IPS DF 19.7 (cell line): ENCODE measurements at regions not wholly inside any gene's neighbourhood (a gene's known extent, or its start where the extent isn't known, plus 50 kb on each side); places are given as distances from the start of the nearest gene placed in this dataset.
"Not testable (repeated sequence)": the region's sequence is repeated elsewhere in the genome, so short reads cannot be mapped to it uniquely, and the experiment has no call there.

ENCODE experiments used
- DNase-seq: peaks from one replicate; pipeline ENCODE4 v3.0.0-alpha.2; 2013; ENCODE audit warnings: low read depth, low spot score

DNA sequence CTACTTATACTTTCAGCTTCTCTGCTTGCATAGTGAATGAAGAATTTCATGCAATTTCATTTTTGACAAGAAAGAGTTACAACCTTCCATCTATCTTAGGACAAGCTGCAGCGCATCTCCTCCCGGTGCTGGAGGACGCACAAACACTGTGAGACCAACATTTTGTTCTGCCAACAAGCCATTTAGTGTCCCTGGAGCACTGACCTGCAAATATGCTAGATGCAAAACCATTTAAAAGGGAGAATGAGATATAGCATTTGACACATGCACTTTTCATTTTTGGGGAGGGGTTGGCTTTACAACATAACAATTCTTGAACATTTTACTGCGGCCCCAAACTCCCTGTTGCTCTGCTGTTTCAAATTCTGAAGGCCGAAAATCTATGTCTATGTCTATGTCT is 127.2 kb upstream of the SLC30A5 start:
- DNase-seq = no peak

DNA sequence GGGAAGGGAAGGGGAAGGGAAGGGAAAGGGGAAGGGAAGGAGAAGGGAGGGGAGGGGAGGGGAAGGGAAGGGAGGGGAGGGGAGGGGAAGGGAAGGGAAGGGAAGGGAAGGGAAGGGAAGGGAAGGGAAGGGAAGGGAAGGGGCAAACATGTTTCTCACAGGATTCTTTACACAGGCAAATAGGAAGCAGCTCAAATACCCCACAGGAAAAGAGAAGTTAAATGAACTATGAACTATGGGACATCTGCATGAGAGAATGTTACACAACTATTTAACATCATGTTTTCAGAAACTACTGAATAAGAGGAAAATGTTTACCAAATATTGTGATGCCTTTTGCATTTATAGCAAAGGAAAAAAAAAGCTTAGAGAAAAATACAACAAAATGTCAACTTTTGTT is 125.4 kb upstream of the SLC30A5 start:
- DNase-seq = no peak

DNA sequence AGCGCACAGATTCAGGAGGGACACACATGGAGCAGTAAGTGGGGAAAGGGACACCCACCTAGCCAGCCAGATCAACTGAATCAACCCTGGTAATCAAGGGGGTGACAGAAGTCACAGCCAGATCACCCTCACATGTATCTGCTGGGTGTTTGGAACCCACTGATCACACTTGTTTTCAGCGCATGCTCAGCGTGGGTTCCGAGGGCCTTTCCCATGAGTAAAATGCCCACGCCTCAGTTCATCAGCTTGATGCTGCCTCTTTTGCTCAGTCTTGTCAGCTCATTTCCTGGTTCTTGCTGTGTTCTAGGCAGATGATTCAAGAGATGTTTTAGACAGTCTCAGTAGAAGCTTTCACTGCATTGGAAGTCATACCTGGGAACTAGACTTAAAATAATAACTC is 123.2 kb upstream of the SLC30A5 start:
- no peak for DNase-seq

- no peak for DNase-seq
These were observed 120.1 kb upstream of the SLC30A5 start for GRCh38 chr5:68973696-68974095.

DNA sequence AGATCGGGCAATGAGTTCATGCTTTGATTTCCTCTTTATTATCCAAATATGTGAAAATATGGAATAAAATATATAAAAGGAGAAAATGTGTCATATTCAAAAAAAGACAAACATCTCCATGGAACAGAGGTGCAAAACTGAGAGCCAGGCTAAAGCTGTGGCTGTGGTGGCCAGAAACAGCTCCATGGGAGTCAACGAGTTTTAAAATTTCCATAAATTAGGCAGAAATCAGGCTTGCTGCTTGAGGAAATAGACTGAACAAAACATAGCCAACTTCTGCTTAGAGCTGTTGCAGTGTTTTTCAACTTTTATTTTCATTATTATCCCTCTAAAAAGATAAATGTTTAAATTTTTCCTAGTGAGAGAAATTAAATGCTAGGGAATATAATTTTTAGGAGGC is 110.8 kb upstream of the SLC30A5 start:
- DNase-seq = no peak

GRCh38 chr5:68983959-68984358 is 109.9 kb upstream of the SLC30A5 start:
- no peak for DNase-seq

DNA sequence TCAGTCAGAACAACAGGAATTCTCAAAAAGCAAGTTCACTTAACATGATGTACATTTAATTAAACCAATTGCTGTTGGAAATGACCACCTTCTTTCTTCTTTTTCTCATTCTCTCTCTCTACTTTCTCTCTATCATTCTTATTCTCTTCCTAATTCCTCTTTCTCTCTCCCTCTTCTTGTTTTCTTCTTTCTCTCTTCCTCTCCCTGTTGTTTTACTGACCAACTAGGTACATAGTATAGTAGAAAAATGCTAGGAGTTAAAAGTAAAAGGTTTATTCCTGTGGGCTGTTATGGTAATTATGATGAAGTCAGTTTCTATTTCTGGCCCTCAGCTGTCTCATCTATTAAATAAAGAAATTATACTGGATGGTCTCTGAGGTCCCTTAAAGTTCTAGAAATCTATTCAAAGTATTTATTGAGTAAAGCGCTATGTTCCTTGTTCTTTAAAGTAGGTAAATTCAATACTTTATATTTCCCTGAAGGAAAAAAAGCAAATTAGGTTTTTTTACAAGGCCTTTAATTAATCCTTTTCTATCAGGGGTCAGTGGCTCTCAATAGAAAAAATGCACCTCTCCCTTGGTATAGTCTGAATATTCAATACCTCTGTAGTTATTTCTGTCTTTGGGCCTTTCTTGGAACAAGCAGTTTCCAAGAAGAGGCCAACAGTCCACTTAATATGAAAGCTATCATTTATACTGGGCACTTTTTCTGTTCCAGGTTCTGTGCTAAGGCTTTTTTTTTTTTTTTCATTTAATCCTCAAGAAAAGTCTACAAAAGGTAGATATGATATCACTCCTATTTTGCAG is 102.3 kb upstream of the SLC30A5 start:
- no peak for DNase-seq

DNA sequence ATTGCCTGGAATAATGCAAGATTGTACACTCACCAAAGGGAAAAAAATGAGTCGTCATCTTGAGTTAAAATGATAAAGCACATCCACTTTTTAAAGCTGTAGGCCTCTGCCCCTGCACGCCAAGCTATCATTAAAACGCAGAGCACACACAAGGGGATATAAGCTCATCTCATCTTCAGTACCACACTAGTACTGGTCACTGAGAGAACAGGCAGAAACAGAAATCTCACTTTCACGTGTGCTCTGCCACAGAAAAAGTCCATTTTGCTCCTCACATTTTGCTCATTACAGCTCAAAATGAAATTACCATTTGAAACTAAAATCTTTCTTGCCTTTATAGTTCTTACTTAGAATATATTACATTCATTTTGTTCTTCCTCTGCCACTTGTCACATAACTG is 99.2 kb upstream of the SLC30A5 start:
- no peak for DNase-seq

DNA sequence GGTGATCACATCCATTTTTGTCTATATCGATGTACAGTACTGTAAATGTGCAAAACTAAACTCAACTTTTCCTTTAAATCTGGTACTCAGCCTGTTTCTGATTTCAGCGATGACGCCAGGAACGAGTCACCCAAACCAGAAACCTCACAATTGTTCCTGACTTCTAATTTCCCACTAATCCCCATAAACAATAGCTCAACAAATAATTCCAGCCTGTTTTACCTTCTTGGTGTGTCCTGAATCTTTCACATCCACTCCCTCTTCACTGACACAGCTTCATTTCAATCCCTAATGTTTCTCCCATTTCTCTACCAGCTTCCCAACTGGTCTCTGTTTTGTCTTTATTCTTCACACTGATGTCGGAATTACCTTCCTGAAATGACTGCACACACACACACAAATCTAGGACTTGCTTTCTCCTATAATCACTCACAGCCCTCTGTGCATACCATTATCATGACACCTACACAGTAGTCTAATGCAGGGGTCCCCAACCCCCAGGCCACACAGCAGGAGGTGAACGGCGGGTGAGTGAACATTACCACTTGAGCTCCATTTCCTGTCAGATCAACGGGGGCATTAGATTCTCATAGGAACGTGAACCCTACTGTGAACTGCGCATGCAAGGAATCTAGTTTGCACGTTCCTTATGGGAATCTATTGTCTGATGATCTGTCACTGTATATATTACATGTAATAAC is 97.8 kb upstream of the SLC30A5 start:
- DNase-seq = no peak

- no peak for DNase-seq
These were observed 94.6 kb upstream of the SLC30A5 start for GRCh38 chr5:68999181-68999580.

DNA sequence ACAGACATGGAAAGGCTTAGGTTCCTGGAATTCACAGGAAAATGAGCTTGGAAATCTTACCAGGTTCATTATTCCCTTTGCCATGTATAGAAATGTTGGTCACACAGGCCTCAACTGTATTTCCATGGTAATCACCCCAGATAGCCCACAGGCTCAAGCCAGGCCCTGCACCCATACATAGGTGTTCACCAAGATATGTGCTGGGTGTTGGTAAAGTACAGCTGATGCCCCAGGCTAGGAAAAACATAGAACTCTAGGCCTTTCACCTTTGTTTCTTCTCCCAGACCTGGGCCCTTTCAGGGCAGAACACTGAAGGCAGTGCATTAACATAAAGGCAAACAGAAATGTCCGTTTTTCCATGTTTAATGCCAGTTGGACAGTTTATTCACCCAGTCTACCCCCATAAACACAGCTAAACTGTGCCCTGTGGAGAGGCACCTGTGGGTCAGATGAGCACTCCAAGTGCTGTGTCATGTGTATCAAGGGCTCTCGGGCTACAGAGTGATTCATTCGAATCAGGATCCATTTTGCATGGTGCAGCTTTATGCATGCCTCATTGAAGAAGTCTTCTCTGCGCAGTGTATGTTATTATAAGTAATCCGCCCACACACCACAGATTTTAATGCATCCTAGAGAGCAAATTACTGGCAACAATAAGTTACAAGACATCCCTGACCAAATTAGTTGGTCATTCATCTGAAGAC is 93.4 kb upstream of the SLC30A5 start:
- DNase-seq = no peak

DNA sequence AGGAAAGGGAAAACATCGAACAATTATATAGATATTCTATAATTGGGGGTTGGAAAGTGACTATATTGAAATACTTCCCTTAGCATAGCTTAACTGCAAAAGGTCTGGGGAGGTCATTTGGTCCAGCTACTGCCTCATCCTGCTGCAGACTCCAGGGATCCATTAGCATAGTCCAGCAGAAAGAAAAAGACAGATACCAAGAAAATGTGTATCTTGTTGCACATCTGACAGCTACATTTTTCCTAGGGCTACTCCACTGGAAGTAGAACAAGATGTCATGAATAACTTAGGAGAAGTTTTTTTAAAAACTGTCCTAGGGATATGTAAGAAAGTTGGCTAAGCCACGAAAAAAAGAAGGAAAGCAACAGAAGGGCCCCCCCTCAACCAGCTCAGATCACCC is 92.9 kb upstream of the SLC30A5 start:
- DNase-seq = no peak

GRCh38 chr5:69001627-69002026 is 92.2 kb upstream of the SLC30A5 start:
- DNase-seq = no peak

DNA sequence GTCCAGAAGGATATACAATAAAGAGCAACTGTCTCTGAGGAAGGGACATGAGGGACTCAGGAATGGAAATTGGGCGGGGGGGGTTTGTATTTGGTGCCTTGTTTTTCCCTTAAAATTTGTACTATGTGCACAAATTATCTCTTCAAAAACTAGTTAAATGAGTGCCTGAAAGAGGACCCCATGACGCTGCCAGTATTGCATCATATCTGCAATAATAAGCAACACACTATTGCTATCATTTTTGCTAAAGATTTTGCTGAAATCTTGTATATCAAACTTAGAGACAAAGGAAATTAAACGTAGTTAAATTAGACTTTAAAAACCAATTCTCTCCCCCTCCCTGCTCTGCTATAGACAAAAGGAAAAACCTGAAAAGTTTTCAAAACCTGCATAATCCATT is 89.7 kb upstream of the SLC30A5 start:
- no peak for DNase-seq

DNA sequence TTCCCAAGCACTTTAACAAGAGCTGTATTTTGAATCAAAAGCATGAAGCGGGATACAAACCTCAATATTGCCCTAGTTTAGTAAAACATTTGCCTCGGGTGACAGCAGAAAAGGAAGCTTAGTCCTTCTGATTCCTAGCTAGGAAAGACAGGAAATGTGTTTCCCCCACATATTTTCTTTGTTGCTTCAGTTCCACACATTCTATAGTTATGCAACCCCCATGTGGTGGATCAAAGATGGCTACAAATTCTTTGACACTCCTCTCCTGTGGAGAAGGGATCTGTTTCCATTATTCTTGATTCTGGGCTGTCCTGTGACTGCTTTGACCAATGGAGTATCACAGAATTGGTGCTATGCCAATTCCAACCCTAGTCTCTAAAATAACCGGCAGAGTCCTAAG is 89.1 kb upstream of the SLC30A5 start:
- no peak for DNase-seq

GRCh38 chr5:69006030-69006429 is 87.8 kb upstream of the SLC30A5 start:
- DNase-seq = no peak

DNA sequence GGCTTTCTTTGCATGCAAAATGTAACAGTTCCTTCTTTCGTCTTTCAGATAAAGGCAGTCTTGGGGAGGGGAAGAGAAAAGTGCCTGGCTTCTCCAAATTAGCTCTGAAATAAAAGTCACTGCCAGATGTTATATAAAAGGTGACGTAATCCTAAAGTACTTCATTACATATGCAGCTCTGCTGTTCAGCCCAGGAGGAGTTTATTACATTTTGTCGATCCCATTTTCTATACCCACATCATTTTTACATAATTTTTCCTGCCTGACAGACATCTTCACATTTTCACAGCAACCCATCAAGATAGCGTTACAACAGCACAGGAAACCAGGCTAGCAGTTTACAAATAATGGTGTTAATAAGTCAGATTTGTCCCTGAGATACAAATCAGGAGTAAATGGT is 86.7 kb upstream of the SLC30A5 start:
- no peak for DNase-seq

DNA sequence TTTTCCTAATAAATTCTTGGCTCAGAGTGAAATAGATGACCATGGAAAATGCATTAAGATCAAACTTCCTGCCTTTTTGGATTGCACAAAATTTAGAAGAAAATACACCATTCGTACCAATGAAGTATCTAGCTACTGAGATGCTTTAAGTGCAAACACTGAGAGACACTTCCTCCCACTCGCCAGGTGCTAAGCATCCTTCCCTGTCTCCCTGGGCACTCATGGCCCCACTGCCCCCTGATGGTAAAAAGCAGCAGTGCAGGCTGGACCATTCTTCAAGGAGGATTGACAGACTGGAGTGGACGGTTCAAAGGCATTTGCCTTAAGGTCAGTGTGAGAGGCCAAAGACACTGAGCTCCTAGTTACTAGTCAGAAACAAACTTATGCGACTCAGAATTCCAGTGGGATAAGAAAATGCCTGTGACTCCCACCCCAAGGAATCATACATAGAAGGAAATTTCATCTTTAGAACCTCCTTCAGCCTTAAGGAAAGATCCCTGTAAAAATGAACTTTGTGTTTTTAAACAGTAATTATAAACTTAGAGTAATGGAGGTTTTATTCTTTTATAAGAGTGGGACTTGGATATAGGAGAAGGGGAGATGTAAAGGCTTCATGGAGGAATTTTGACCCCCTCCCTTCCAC is 86.0 kb upstream of the SLC30A5 start:
- DNase-seq = peak; percentile 60

GRCh38 chr5:69010476-69010875 is 83.3 kb upstream of the SLC30A5 start:
- DNase-seq = no peak

- DNase-seq = no peak
These were observed 81.9 kb upstream of the SLC30A5 start for GRCh38 chr5:69011910-69012309.

DNA sequence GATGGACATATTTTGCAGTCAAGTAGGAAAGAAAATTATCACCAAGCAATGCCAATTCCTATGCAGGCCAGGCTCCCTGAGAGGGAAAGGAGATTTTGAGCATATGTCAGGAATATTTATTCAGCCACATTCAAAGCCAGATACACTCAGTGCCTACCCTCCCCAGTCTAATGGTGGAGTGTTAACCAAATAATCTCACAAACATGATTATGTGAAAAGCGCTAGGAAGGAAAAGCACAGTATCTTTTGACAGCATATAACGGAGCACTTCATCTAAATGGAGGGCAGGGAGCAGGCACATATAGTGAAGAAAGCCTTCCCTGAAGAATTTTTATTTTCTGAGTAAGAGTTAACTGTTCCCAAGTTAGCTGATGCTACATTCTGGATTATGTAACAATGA is 80.3 kb upstream of the SLC30A5 start:
- no peak for DNase-seq

DNA sequence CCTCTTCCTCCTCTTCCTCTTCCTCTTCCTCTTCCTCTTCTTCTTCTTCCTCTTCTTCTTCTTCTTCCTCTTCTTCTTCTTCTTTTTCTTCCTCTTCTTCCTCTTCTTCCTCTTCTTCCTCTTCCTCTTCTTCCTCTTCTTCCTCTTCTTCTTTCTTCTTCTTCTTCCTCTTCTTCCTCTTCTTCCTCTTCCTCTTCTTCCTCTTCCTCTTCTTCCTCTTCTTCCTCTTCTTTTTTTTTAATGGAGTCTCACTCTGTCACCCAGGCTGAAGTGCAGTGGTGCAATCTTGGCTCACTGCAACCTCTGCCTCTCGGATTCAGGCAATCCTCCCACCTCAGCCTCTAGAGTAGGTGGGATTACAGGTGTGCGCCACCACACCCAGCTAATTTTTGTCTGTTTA is 79.8 kb upstream of the SLC30A5 start:
- DNase-seq = not testable (repeated sequence)
